SHP77 treated with DMSO at 0.1 percent for 48 hours (cell line): ENCODE measurements at regions not wholly inside any gene's neighbourhood (a gene's known extent, or its start where the extent isn't known, plus 50 kb on each side); places are given as distances from the start of the nearest gene placed in this dataset.
"Not testable (repeated sequence)": the region's sequence is repeated elsewhere in the genome, so short reads cannot be mapped to it uniquely, and the experiment has no call there.

Source experiments
- DNase-seq: peaks from one replicate; lab custom pipeline; 2025; lab: John Stamatoyannopoulos, UW

DNA sequence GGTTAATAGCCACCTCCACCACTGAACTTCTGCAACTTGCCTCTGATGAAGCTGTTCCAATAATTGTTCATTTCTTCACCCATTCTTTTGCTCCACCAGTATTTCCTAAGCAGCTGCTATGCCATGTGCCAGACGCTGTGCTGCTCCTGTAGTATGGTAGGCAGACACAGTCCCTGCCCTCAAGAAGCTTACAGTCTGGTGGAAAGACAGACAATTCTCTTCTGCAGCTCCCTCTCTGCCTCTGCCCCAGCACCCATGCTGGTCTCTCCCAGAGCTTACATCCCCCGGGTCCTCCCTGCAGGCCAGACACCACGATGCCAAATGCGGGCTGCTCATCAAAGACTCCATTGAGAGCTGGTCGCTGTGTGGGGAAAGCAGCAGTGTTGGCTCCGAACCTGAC, 111.6 kb upstream of the ESRRB start:
- DNase-seq = no peak

GRCh38 chr14:76267322-76268046, 108.5 kb upstream of the ESRRB start:
- peak; percentile 12 for DNase-seq

- no peak for DNase-seq
These were observed 107.9 kb upstream of the ESRRB start for GRCh38 chr14:76268047-76268431.

- DNase-seq = no peak
These were observed 107.2 kb upstream of the ESRRB start for GRCh38 chr14:76268700-76269099.

DNA sequence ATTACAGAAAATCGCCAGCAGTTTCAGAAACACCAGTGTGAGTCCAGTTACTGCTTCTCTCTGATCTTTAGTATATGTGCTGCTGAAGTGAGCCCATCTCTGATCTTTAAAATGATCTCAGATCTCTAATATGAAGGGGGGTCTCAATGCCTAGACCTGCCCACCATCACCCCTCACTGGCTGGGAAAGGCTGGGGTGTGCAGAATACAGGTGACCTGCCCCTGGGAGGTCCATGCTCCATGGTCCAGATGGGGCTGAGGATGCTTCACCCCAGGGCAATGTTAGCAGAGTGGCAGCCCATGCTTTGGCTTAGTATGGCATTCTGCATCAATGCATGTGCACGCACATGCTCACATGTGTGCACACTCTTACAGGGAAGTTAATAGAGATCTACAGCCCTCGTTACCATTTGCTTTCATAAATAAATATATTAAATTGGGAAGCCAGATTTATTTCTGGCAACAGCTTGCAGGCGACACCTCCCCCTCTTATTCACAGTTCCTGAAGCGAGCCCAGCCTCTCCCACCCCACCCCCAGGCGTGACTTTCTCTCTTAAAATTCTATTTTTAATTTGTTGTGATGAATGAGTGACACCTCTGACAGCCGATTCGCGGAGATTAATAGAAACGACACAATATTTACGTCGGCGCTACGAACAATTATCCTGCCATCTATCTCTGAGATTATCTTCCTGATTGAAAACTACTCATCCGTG, 104.7 kb upstream of the ESRRB start:
- DNase-seq = no peak

DNA sequence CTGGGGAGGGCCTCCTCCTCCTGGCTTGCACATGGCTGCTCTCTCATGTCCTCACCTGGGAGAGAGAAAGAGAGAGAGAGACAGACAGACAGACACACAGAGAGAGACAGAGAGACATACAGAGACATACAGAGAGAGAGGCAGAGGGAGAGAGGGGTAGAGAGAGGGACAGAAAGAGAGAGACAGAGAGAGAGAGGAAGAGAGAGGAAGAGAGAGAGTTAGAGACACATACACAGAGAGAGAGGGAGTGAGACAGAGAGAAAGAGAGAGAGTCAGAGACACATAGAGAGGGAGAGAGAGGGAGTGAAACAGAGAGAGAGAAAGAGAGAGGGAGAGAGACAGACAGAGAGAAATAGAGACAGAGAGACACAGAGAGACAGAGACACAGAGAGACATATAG, 103.6 kb upstream of the ESRRB start:
- no peak for DNase-seq

- DNase-seq = no peak
These were observed 103.2 kb upstream of the ESRRB start for GRCh38 chr14:76272774-76273173.

GRCh38 chr14:76273346-76273745, 102.6 kb upstream of the ESRRB start:
- DNase-seq = no peak

DNA sequence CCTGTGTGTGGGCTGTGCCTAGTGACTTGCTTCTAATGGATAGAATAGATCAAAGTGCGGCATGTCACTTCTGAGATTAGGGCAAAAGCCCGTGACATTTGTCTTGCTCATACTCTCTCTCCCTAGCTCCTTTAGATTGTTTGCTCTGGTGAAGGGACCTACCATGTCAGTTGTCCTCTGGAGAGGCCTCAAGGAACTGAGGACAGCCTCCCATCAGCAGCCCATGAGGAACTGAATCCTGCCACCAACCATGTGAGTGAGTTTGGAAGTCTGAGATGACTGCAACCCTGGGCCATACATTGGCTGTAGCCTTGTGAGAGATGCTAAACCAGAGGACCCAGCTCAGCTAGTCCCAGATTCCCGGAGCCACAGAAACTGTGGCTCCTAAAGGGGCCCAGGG, 101.6 kb upstream of the ESRRB start:
- DNase-seq = no peak

- DNase-seq = no peak
These were observed 98.3 kb upstream of the ESRRB start for GRCh38 chr14:76277586-76278130.

DNA sequence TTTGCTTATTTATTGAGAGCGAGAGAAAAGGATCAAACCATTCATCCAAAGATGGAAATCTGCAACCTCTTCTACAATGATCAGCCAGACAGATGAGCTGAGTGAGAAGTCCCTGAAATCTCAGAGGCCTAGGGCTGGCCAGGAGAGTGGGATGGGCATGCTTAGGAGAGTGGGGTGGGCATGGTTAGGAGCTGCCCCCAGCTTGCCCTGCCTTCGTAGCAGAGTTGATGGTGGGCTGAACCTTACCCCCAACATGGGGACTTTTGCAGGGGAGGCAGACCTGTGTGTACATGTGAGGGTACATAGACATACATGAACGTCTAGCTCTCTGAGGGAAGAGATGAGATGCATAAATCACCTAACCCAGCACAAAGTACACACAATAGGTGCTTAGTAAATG, 95.7 kb upstream of the ESRRB start:
- DNase-seq = no peak

DNA sequence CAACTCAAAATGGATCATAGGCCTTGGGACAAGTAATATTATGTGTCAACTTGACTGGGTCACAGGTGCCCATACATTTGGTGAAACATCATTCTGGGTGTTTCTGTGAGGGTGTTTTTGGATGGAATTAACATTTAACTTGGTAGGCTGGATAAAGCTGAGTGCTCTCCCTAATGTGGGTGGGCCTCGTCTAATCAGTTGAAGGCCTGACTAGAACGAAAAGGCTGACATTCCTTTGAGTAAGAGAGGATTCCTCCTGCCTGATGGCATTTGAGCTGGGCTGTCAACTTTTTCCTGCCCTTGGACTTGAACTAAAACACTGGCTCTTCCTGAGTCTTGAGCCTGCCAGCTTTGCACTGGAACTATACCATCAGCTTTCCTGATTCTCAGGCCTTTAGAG, 93.4 kb upstream of the ESRRB start:
- DNase-seq = no peak

DNA sequence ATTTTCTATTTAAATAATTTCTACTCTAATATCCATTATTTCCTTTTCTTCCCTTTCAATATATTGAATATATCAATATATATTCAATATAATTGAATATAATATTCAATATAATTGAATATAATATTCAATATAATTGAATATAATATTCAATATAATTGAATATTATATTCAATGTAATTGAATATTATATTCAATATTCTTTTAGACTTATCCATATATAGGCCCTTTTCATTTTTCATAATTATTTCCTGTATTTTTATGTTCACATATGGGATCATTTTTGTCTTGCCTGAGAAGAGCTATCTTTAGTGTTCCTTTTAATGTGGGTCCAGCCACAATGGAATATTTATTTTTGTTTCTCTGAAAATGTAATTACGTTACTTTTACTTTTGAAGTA, 88.9 kb upstream of the ESRRB start:
- DNase-seq = no peak

DNA sequence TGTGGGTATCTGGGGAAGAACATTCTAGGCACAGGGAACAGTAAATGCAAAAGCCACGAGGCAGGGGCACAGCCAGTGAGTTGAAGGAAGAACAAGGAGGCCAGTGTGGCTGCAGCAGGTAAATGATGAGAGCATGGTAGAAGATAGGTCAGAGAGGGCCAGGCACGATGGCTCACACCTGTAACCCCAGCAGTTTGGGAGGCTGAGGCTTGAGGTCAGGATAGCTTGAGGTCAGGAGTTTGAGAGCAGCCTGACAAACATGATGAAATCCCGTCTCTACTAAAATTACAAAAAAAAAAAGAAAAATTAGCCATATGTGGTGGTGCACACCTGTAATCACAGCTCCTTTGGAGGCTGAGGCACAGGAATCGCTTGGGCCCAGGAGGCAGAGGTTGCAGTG, 86.7 kb upstream of the ESRRB start:
- no peak for DNase-seq

DNA sequence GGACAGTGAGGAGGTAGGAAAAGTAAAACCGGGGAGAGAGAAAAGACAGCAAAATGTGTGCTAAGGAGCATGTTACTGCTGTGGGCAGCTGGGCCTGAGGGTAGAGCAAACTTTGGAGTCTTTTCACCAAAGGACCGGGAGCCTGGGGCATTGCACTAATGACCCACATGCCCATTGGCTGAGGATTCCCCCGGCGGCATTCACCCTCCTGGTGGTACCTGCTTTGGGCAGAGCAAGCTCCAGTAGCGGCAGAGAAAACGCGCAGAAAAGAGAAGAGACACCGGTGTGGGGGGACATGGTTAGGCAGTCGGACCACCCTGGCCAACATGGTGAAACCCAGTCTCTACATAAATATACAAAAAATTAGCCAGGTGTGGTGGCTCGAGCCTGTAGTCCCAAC, 83.4 kb upstream of the ESRRB start:
- DNase-seq = no peak

DNA sequence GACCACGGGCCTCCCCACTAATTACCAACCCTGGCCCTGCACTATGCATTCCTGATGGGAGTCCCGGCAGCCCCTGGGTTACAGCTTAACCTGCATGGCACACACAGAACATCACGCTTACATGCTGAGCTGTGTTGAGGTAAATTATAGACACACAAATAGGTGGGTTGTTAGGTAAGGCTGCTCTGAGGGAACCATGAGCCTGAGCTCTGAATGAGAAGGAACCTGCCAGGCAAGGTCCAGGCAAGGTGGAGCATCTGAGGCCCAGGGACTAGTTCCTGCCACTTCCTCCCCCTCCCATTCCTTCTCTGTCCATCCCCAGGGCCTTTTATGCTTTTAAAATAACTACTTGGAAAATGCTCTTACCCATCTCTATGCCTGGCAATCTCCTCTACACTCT, 82.7 kb upstream of the ESRRB start:
- no peak for DNase-seq

- DNase-seq = no peak
These were observed 82.0 kb upstream of the ESRRB start for GRCh38 chr14:76293923-76294322.

DNA sequence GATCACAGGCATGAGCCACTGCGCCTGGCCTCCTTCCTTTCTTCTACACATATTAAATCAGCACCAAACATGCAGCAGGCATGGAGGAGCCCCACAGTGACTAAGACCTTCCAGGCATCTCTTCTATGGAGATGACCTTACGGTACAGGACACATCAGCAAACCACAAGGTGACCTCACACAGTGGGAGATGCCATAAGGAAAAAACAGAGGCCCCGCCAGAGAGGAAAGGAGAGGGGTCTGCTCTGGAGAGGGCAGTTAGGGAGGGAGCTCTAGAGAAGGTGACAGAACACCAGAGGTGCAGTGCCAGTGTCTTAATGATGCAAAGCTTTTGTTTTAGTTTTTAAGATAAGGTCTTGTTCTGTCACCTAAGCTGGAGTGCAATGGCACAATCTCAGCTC, 81.1 kb upstream of the ESRRB start:
- DNase-seq = no peak

- no peak for DNase-seq
These were observed 77.0 kb upstream of the ESRRB start for GRCh38 chr14:76298896-76299295.

GRCh38 chr14:76303188-76303587, 72.7 kb upstream of the ESRRB start:
- DNase-seq = not testable (repeated sequence)

DNA sequence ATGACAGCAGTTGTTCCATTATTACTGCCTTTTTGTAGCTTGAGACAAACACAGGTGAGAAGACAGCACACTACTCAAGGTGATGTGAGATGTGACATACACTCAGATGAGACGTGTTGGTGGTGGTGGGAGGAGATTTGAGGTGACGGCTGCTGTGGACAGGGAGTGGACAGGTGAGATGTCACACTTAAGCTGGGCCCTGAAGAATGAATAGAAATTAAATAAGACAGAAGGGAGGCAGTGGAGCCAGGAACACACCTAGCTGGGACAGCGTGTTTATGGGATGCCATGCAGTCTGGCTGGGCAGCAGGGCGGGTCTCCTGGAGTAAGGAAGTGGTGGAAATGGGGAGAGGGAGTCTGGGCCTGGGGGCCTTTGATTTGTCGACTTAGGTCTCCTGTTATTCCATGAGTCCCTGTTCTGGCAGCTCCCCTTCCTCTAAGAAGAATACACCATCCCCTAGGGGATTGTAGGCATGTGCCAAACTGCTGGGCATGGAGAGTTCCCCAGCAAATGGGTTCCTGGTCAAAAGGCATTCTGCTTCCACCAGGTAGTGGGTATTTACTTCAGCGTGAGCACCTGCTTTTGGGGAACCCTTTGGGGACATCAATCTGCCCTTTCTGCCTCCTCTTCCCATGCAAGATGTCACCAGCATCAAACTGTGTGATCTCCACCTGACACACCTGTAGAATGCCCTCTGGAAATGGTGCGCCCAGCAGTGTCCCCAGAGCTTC, 71.2 kb upstream of the ESRRB start:
- no peak for DNase-seq

- DNase-seq = no peak
These were observed 70.6 kb upstream of the ESRRB start for GRCh38 chr14:76305268-76305826.

DNA sequence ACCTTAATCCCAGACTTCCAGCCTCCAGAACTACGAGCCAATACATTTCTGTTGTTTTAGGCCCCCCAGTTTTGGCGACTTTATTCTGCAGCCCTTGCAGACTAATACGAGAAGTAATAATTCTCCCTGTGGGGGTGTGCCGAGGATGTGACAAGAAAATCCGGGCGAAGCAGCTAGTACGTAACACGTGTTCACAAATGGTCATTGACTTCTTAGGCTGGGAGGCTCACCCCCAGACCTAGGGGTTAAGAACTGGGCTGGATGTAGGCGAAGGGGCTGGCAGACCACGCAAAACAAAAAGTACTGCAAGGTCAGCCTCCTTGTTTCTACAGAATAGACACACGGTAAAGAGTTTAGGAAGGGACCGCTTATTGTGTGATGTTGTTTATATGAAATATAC, 69.8 kb upstream of the ESRRB start:
- DNase-seq = no peak
